ENCODE measurements at regions not wholly inside any gene's neighbourhood (a gene's known extent, or its start where the extent isn't known, plus 50 kb on each side); places are given as distances from the start of the nearest gene placed in this dataset.

- no peak for TF ChIP-seq SUZ12 (IDR thresholded peaks at IDR 0.05; ENCODE audit: extremely low read depth, insufficient read depth, insufficient read length)
- TF ChIP-seq YY1 (IDR thresholded peaks at IDR 0.05; ENCODE audit: insufficient read depth, insufficient read length), result no peak
These were observed 351.0 kb downstream of the MCTP2 start for GRCh38 chr15:94582368-94582767.
